ENCODE measurements at regions not wholly inside any gene's neighbourhood (a gene's known extent, or its start where the extent isn't known, plus 50 kb on each side); places are given as distances from the start of the nearest gene placed in this dataset.

DNA sequence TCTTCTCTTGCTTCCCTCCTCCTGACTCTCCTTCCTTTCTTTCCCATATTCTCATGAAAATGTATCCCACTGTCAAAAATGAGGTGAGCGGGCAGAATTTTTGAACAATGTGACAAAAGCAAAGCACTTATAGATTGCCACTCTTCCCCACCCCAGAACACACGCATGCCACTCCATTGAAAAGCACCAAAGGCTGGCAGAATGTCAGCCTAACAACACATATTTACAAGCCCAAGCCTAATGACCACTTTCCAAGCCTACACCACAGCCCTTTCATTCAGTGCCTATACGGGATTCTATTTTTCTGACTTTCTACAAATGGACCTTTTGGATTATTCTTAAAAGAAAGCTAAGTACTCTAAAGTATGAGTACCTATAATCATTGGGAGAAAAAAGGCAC lies 62.9 kb upstream of the METAP2 start (continued):
- TF ChIP-seq, protein P1, sequence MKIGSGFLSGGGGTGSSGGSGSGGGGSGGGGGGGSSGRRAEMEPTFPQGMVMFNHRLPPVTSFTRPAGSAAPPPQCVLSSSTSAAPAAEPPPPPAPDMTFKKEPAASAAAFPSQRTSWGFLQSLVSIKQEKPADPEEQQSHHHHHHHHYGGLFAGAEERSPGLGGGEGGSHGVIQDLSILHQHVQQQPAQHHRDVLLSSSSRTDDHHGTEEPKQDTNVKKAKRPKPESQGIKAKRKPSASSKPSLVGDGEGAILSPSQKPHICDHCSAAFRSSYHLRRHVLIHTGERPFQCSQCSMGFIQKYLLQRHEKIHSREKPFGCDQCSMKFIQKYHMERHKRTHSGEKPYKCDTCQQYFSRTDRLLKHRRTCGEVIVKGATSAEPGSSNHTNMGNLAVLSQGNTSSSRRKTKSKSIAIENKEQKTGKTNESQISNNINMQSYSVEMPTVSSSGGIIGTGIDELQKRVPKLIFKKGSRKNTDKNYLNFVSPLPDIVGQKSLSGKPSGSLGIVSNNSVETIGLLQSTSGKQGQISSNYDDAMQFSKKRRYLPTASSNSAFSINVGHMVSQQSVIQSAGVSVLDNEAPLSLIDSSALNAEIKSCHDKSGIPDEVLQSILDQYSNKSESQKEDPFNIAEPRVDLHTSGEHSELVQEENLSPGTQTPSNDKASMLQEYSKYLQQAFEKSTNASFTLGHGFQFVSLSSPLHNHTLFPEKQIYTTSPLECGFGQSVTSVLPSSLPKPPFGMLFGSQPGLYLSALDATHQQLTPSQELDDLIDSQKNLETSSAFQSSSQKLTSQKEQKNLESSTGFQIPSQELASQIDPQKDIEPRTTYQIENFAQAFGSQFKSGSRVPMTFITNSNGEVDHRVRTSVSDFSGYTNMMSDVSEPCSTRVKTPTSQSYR (CRISPR knock-in tag; IDR thresholded peaks at IDR 0.05), result no peak
- TF ChIP-seq EMX1 (CRISPR knock-in tag; IDR thresholded peaks at IDR 0.05), result no peak

DNA sequence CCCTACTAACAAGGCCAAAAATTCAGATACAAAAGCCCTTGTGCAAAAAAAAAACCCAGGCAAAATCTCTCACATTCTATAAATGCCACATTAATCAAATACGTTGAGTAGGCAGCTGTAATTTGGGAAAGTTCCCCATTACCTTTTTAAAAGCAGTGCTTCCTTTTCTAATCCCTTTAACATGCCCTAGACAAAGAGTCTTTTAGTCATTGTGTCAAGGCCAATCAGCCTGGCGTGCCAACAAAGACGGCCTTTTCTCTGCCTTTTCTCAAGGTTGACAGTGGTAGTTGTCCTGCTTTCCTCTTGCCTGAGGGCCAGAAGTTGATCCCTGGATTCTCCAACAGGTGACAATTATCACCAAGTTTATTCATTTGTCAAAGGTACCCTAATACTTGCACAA lies 62.5 kb upstream of the METAP2 start:
- no peak overlapping the region for H3K4me3 Mint-ChIP-seq
- ATAC-seq (no peak), DNase-seq (ENCODE audit: low spot score) (no peak)
- TF ChIP-seq, protein P2, sequence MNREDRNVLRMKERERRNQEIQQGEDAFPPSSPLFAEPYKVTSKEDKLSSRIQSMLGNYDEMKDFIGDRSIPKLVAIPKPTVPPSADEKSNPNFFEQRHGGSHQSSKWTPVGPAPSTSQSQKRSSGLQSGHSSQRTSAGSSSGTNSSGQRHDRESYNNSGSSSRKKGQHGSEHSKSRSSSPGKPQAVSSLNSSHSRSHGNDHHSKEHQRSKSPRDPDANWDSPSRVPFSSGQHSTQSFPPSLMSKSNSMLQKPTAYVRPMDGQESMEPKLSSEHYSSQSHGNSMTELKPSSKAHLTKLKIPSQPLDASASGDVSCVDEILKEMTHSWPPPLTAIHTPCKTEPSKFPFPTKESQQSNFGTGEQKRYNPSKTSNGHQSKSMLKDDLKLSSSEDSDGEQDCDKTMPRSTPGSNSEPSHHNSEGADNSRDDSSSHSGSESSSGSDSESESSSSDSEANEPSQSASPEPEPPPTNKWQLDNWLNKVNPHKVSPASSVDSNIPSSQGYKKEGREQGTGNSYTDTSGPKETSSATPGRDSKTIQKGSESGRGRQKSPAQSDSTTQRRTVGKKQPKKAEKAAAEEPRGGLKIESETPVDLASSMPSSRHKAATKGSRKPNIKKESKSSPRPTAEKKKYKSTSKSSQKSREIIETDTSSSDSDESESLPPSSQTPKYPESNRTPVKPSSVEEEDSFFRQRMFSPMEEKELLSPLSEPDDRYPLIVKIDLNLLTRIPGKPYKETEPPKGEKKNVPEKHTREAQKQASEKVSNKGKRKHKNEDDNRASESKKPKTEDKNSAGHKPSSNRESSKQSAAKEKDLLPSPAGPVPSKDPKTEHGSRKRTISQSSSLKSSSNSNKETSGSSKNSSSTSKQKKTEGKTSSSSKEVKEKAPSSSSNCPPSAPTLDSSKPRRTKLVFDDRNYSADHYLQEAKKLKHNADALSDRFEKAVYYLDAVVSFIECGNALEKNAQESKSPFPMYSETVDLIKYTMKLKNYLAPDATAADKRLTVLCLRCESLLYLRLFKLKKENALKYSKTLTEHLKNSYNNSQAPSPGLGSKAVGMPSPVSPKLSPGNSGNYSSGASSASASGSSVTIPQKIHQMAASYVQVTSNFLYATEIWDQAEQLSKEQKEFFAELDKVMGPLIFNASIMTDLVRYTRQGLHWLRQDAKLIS (CRISPR knock-in tag; IDR thresholded peaks at IDR 0.05; ENCODE audit: borderline replicate concordance), result no peak
- TF ChIP-seq, protein P3, sequence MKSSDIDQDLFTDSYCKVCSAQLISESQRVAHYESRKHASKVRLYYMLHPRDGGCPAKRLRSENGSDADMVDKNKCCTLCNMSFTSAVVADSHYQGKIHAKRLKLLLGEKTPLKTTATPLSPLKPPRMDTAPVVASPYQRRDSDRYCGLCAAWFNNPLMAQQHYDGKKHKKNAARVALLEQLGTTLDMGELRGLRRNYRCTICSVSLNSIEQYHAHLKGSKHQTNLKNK (CRISPR knock-in tag; IDR thresholded peaks at IDR 0.05), result no peak
- TF ChIP-seq, protein P4, sequence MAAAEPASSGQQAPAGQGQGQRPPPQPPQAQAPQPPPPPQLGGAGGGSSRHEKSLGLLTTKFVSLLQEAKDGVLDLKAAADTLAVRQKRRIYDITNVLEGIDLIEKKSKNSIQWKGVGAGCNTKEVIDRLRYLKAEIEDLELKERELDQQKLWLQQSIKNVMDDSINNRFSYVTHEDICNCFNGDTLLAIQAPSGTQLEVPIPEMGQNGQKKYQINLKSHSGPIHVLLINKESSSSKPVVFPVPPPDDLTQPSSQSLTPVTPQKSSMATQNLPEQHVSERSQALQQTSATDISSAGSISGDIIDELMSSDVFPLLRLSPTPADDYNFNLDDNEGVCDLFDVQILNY (CRISPR knock-in tag; IDR thresholded peaks at IDR 0.05), result no peak
- TF ChIP-seq TP53 (CRISPR knock-in tag; IDR thresholded peaks at IDR 0.05), result no peak
- CTCF ChIA-PET, result no interaction called here
- H3K27me3 Mint-ChIP-seq (ENCODE audit: low read depth), result no peaks in the 10 kb centered on the region
- no peaks in the 10 kb centered on the region for H3K36me3 Mint-ChIP-seq
- H3K27ac Mint-ChIP-seq, result no peak overlapping the region
- H3K9me3 Mint-ChIP-seq, result no peaks in the 10 kb centered on the region
- H3K4me1 Mint-ChIP-seq, result 0 out of 2 replicates have a peak, but pooled peaks cover 3% of the 10 kb centered on the region
- POLR2A ChIA-PET, result no interaction called here

DNA sequence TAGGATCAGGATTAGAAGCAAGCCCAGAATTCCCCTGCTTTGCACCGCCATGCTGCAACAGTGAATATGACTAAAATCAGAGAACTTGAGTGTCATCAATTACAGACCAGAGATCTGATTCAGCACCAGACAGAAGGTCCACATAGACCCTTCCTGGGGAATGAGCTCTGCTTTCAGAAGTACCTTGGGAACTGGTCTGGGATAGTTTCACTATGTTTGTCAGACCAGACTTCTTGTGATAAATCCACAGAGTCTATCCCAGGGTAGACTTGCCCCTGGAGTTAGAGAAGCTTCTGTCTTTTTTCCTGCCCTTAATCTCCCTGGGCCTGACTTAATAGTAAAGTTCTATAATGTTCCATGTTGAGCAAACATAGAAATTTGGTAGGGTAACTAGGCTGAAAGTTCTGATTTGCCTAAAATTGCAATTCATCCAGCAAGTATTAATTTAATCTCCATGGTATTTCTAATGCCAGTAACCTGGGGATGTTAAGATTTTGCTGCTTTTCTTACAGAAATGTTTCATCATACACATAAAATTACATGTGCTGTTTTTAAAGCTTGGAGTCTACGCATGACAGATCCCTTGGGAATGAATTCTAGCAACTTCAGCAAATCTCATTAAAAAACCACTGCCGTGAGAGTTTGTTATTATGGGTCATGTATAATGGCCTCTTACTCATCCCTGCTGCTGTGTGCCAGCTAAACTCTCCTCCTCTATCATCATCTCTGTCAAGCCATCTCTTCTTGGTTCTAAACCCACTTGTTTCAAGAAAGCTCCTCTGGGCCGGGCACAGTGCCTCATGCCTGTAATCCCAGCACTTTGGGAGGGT lies 61.3 kb upstream of the METAP2 start:
- Mint-ChIP-seq H3K4me1 (0 out of 2 replicates have a peak, but pooled peaks cover 3% of the 10 kb centered on the region), H3K36me3 (no peaks in the 10 kb centered on the region), H3K27ac (no peak overlapping the region), H3K27me3 (ENCODE audit: low read depth) (no peaks in the 10 kb centered on the region), H3K9me3 (no peaks in the 10 kb centered on the region), H3K4me3 (no peak overlapping the region)
- POLR2A ChIA-PET, result no interaction called here
- DNase-seq (ENCODE audit: low spot score) (no peak), ATAC-seq (no peak)
- CTCF ChIA-PET, result no interaction called here
- TF ChIP-seq, protein P5, sequence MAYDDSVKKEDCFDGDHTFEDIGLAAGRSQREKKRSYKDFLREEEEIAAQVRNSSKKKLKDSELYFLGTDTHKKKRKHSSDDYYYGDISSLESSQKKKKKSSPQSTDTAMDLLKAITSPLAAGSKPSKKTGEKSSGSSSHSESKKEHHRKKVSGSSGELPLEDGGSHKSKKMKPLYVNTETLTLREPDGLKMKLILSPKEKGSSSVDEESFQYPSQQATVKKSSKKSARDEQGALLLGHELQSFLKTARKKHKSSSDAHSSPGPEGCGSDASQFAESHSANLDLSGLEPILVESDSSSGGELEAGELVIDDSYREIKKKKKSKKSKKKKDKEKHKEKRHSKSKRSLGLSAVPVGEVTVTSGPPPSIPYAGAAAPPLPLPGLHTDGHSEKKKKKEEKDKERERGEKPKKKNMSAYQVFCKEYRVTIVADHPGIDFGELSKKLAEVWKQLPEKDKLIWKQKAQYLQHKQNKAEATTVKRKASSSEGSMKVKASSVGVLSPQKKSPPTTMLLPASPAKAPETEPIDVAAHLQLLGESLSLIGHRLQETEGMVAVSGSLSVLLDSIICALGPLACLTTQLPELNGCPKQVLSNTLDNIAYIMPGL (CRISPR knock-in tag; IDR thresholded peaks at IDR 0.05), result no peak
- TF ChIP-seq CREB1 (CRISPR knock-in tag; IDR thresholded peaks at IDR 0.05) (no peak), IRF2 (CRISPR knock-in tag; IDR thresholded peaks at IDR 0.05; ENCODE audit: borderline replicate concordance, low read depth) (no peak), ZNF138 (CRISPR knock-in tag; conservative IDR thresholded peaks at IDR 0.05) (no peak), NR2C2 (CRISPR knock-in tag; IDR thresholded peaks at IDR 0.05) (no peak), ZNF232 (CRISPR knock-in tag; IDR thresholded peaks at IDR 0.05) (no peak), TEAD4 (CRISPR knock-in tag; IDR thresholded peaks at IDR 0.05) (no peak), NFE2L1 (CRISPR knock-in tag; IDR thresholded peaks at IDR 0.05) (no peak), SMAD4 (CRISPR knock-in tag; IDR thresholded peaks at IDR 0.05) (no peak), ZNF671 (CRISPR knock-in tag; IDR thresholded peaks at IDR 0.05) (no peak), RORB (CRISPR knock-in tag; IDR thresholded peaks at IDR 0.05) (no peak), FOXJ3 (CRISPR knock-in tag; IDR thresholded peaks at IDR 0.05; ENCODE audit: borderline replicate concordance) (no peak), SP1 (CRISPR knock-in tag; conservative IDR thresholded peaks at IDR 0.05) (no peak), ZNF416 (CRISPR knock-in tag; IDR thresholded peaks at IDR 0.05) (no peak), ZNF423 (CRISPR knock-in tag; IDR thresholded peaks at IDR 0.05) (no peak), GABPB1 (CRISPR knock-in tag; IDR thresholded peaks at IDR 0.05) (no peak)
- TF ChIP-seq, protein P6, sequence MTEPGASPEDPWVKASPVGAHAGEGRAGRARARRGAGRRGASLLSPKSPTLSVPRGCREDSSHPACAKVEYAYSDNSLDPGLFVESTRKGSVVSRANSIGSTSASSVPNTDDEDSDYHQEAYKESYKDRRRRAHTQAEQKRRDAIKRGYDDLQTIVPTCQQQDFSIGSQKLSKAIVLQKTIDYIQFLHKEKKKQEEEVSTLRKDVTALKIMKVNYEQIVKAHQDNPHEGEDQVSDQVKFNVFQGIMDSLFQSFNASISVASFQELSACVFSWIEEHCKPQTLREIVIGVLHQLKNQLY (CRISPR knock-in tag; IDR thresholded peaks at IDR 0.05), result no peak

All from WTC11 (cell line).